Adrenal gland (tissue), 9 donors: ENCODE measurements at regions not wholly inside any gene's neighbourhood (a gene's known extent, or its start where the extent isn't known, plus 50 kb on each side); places are given as distances from the start of the nearest gene placed in this dataset.

Experiments
- DNase-seq, 7 donors: peaks; one replicate each; pipeline ENCODE4 v3.0.0-alpha.2; 2019 to 2020
- H3K27ac ChIP-seq, 5 donors: fragments of 200-600 bp; sonication (generic) in 4 of 5; 1 replicate in 3 of 5; 2 replicates in 2 of 5; pipeline versions ENCODE4 v1.5.1 to v1.8.0; 2016 to 2020; ENCODE audit warnings: mild to moderate bottlenecking in 1 of 5
- H3K27me3 ChIP-seq: fragments of 200-600 bp; 2 replicates; pipeline ENCODE4 v1.8.0; 2021
- H3K36me3 ChIP-seq, 2 donors: fragments of 200-600 bp; replicated peaks in 1 of 2; 1 replicate in 1 of 2; 2 replicates in 1 of 2; pipeline versions ENCODE4 v1.5.1 to v1.8.0; 2018 to 2022
- H3K4me1 ChIP-seq, 2 donors: fragments of 200-600 bp; replicated peaks in 1 of 2; 1 replicate in 1 of 2; 2 replicates in 1 of 2; pipeline versions ENCODE4 v1.5.1 to v1.8.0; 2018 to 2021
- H3K4me3 ChIP-seq, 4 donors: fragments of 200-600 bp; sonication (generic) in 3 of 4; one replicate each; pipeline ENCODE4 v1.5.1; 2016 to 2018
- H3K9me3 ChIP-seq, 3 donors: fragments of 200-600 bp; sonication (generic) in 1 of 3; replicated peaks in 1 of 3; 1 replicate in 2 of 3; 2 replicates in 1 of 3; pipeline versions ENCODE4 v1.5.1 to v1.8.0; 2016 to 2021
- CTCF ChIP-seq, 6 experiments: fragments of 450-650 bp in 4 of 6; fragments of 200-600 bp in 2 of 6; sonication (generic) in 1 of 6; IDR thresholded peaks; 1 replicate in 5 of 6; 2 replicates in 1 of 6; pipeline versions ENCODE4 v1.5.1 to v1.8.0; 2016 to 2021; ENCODE audit warnings: antibody characterized with exemption in 6 of 6, mild to moderate bottlenecking in 2 of 6, moderate library complexity in 1 of 6
- POLR2A ChIP-seq, 2 donors: fragments of 450-650 bp; IDR thresholded peaks; one replicate each; pipeline ENCODE4 v1.6.1; 2017; ENCODE audit warnings: antibody characterized with exemption in 2 of 2, mild to moderate bottlenecking in 2 of 2, moderate library complexity in 1 of 2
- WGBS, 4 donors: extraction: QIAGEN DNeasy Blood & Tissue Kit in 2 of 4; methylation state at CpG; one replicate each; pipeline versions ENCODE4 v1.1.5 to v1.1.7; 2013 to 2017; 5-methylcytosine and 5-hydroxymethylcytosine counted together
- intact Hi-C, 2 donors: fragments of 100-400 bp; cut with DNase I; formaldehyde crosslinking; loops; one replicate each; pipeline versions ENCODE4 v1.14.1 to v1.15.0; 2022 to 2023
- donor health status: healthy with polysubstance abuse.
- donor health status: Bipolar disorder and iron deficiency.
- donor health status: DM: yes; HTN: yes; CAD: no.
- donor health status: DM: no; HTN: no; CAD: no.
- donor health status: DM: no; HTN: no; CAD: no.

- no peak for DNase-seq
- Histone ChIP-seq H3K36me3 (no peaks in the 10 kb centered on the region), H3K27me3 (peaks cover 3% of the 10 kb centered on the region), H3K4me1 (no peaks in the 10 kb centered on the region), H3K9me3 (no peaks in the 10 kb centered on the region), H3K4me3 (no peak overlapping the region), H3K27ac (no peak overlapping the region)
- WGBS, 4 donors: 92 to 94% (median 93%) methylated on average over 3 of the region's 3 CpGs
- TF ChIP-seq POLR2A (IDR thresholded peaks at IDR 0.05) (no peak), CTCF (IDR thresholded peaks at IDR 0.05) (no peak)
- intact Hi-C loops: no loop called here
These were observed 124.8 kb downstream of the C12orf75 start for GRCh38 chr12:105455261-105455660.

GRCh38 chr12:105457026-105457425 lies 126.5 kb downstream of the C12orf75 start:
- no peak overlapping the region for H3K4me3 ChIP-seq
- no peaks in the 10 kb centered on the region for H3K4me1 ChIP-seq
- DNase-seq: no peak
- no peaks in the 10 kb centered on the region for H3K9me3 ChIP-seq
- H3K27ac ChIP-seq: no peak overlapping the region
- H3K27me3 ChIP-seq: peaks cover 3% of the 10 kb centered on the region
- TF ChIP-seq POLR2A (IDR thresholded peaks at IDR 0.05) (no peak), CTCF (IDR thresholded peaks at IDR 0.05) (no peak)
- intact Hi-C loops: no loop called here
- no peaks in the 10 kb centered on the region for H3K36me3 ChIP-seq

GRCh38 chr12:105459760-105460330 lies 129.4 kb downstream of the C12orf75 start:
- Histone ChIP-seq H3K9me3 (no peaks in the 10 kb centered on the region), H3K4me3 (no peak overlapping the region), H3K27me3 (peaks cover 3% of the 10 kb centered on the region), H3K27ac (peak overlapping the region in 1 of 5 donors; percentile 6), H3K36me3 (no peaks in the 10 kb centered on the region), H3K4me1 (no peaks in the 10 kb centered on the region)
- TF ChIP-seq CTCF (IDR thresholded peaks at IDR 0.05) (no peak), POLR2A (IDR thresholded peaks at IDR 0.05) (no peak)
- peak in 1 of 7 donors; percentile 18 for DNase-seq
- intact Hi-C loops: no loop called here
- WGBS, 4 donors: 57 to 68% (median 64%) methylated on average over 4 to 6 of the region's 6 CpGs

- DNase-seq: no peak
- no peak for TF ChIP-seq CTCF (IDR thresholded peaks at IDR 0.05)
- TF ChIP-seq POLR2A (IDR thresholded peaks at IDR 0.05): no peak
- no peak overlapping the region for H3K4me3 ChIP-seq
- no peak overlapping the region for H3K27ac ChIP-seq
- H3K27me3 ChIP-seq: peaks cover 3% of the 10 kb centered on the region
- intact Hi-C loops: no loop called here
- no peaks in the 10 kb centered on the region for H3K4me1 ChIP-seq
- 78 to 86% (median 83%) methylated on average over 4 of the region's 4 CpGs for WGBS, 4 donors
- H3K36me3 ChIP-seq: no peaks in the 10 kb centered on the region
- H3K9me3 ChIP-seq: no peaks in the 10 kb centered on the region
These were observed 130.9 kb downstream of the C12orf75 start for GRCh38 chr12:105461271-105461943.
